HepG2 (cell line): ENCODE measurements at regions not wholly inside any gene's neighbourhood (a gene's known extent, or its start where the extent isn't known, plus 50 kb on each side); places are given as distances from the start of the nearest gene placed in this dataset.

Source experiments
- ATAC-seq: fragments of 200-7000 bp; cut with Tn5 transposase; 3 replicates; pipeline ENCODE4 v1.9.1; 2020; ENCODE audit warnings: mild to moderate bottlenecking, moderate library complexity
- BruUV-seq: library from RNA; stranded (reverse); fragments of 400-500 nt; replicated peaks from 2 replicates; lab custom pipeline; 2021; lab: Mats Ljungman, UMichigan
- CTCF ChIA-PET: fragments of 300-600 bp; formaldehyde crosslinking; extraction: SDS; loops from one replicate; lab custom pipeline; 2021; ENCODE audit warnings: low total read pairs, inconsistent platforms, low intra/inter-chr PET ratio; lab: Yijun Ruan, JAX
- POLR2A ChIA-PET: fragments of 350-600 bp; sonication (Branson Sonifier 250); formaldehyde crosslinking; loops from one replicate; lab custom pipeline; 2020; ENCODE audit warnings: antibody characterized with exemption, inconsistent platforms; lab: Yijun Ruan, JAX
- DNase-seq: peaks from one replicate; pipeline ENCODE4 v3.0.0-alpha.2; 2015; ENCODE audit warnings: low spot score
- FAIRE-seq: peaks from 3 replicates; lab custom pipeline; 2011; peaks lifted over from hg19 to GRCh38; lab: Jason Lieb, UNC
- H2AFZ ChIP-seq: one replicate; pipeline ENCODE4 v1.6.1; 2011; ENCODE audit warnings: low read length, inconsistent platforms
- H3K27ac ChIP-seq: fragments of 300-600 bp; 3 replicates; pipeline ENCODE4 v1.8.0; 2011; ENCODE audit warnings: mixed run types, mild to moderate bottlenecking, mixed read lengths, low read length, inconsistent platforms; ENCODE audit not compliant: insufficient read depth; ENCODE audit errors: extremely low read length
- H3K27me3 ChIP-seq, 2 experiments: fragments of 200-600 bp in 1 of 2; 2 replicates in 1 of 2; 3 replicates in 1 of 2; pipeline versions ENCODE4 v1.6.0 to v1.8.0; 2011; ENCODE audit warnings: low read length in 2 of 2, mild to moderate bottlenecking in 2 of 2, moderate library complexity in 2 of 2, inconsistent platforms in 1 of 2; ENCODE audit not compliant: insufficient read depth in 2 of 2, control insufficient read depth in 1 of 2
- H3K36me3 ChIP-seq, 2 experiments: fragments of 200-600 bp in 1 of 2; replicated peaks in 1 of 2; 2 replicates in 1 of 2; 3 replicates in 1 of 2; pipeline versions ENCODE4 v1.5.1 to v1.8.0; 2011; ENCODE audit warnings: low read length in 2 of 2, inconsistent platforms in 1 of 2; ENCODE audit not compliant: insufficient read depth in 2 of 2, control insufficient read depth in 1 of 2
- H3K4me1 ChIP-seq: 2 replicates; pipeline ENCODE4 v1.5.1; 2012; ENCODE audit warnings: low read length, inconsistent platforms; ENCODE audit not compliant: insufficient read depth
- H3K4me2 ChIP-seq: 2 replicates; pipeline ENCODE4 v1.6.0; 2011; ENCODE audit warnings: low read depth, low read length, inconsistent platforms
- H3K4me3 ChIP-seq, 3 experiments: fragments of 200-600 bp in 1 of 3; sonication (generic), shearing (Covaris generic) in 1 of 3; replicated peaks in 1 of 3; 2 replicates each; pipeline ENCODE4 v1.5.1; 2011 to 2016; ENCODE audit warnings: low read length in 3 of 3, inconsistent platforms in 2 of 3, low read depth in 2 of 3, mild to moderate bottlenecking in 2 of 3, control low read depth in 1 of 3, mixed read lengths in 1 of 3; ENCODE audit not compliant: insufficient read depth in 1 of 3
- H3K79me2 ChIP-seq: one replicate; pipeline ENCODE4 v1.6.1; 2011; ENCODE audit warnings: low read length, inconsistent platforms; ENCODE audit not compliant: insufficient read depth
- H3K9ac ChIP-seq: 2 replicates; pipeline ENCODE4 v1.6.0; 2011; ENCODE audit warnings: mild to moderate bottlenecking, low read depth, low read length, inconsistent platforms; ENCODE audit not compliant: insufficient read depth
- H3K9me3 ChIP-seq: 2 replicates; pipeline ENCODE4 v1.5.1; 2012; ENCODE audit warnings: mild to moderate bottlenecking, low read length
- H4K20me1 ChIP-seq: 2 replicates; pipeline ENCODE4 v1.6.0; 2011; ENCODE audit warnings: inconsistent platforms, mild to moderate bottlenecking, low read length, moderate library complexity; ENCODE audit not compliant: insufficient read depth
- NR3C1 ChIP-seq: sonication (generic); formaldehyde crosslinking; IDR thresholded peaks from 2 replicates; pipeline ENCODE4 v1.4.0; 2020; ENCODE audit warnings: missing genetic modification reagents
- ZNF318 ChIP-seq: sonication (generic); formaldehyde crosslinking; IDR thresholded peaks from 2 replicates; pipeline ENCODE4 v1.4.0; 2020; ENCODE audit warnings: mild to moderate bottlenecking, missing genetic modification reagents
- ZNF34 ChIP-seq: sonication (generic); formaldehyde crosslinking; IDR thresholded peaks from 2 replicates; pipeline ENCODE4 v1.4.0; 2020; ENCODE audit warnings: mild to moderate bottlenecking, missing genetic modification reagents, borderline replicate concordance
- ZNF414 ChIP-seq: sonication (generic); formaldehyde crosslinking; IDR thresholded peaks from 2 replicates; pipeline ENCODE4 v1.5.0; 2020; ENCODE audit warnings: missing genetic modification reagents
- WGBS: methylation state at CpG from one replicate; pipeline ENCODE4 v1.1.6; 2017; ENCODE audit warnings: low lambda C conversion rate; 5-methylcytosine and 5-hydroxymethylcytosine counted together
- in situ Hi-C: cut with HindIII; loops from 2 replicates; pipeline ENCODE4 v1.10.0; 2017; ENCODE audit warnings: low pct_unique_long_range_greater_than_20kb; ENCODE audit not compliant: extremely low pct_ligation_motif_present
- intact Hi-C: fragments of 100-400 bp; cut with micrococcal nuclease; formaldehyde crosslinking; loops from one replicate; pipeline ENCODE4 v1.10.0; 2022; ENCODE audit not compliant: unreplicated experiment

- TF ChIP-seq NR3C1, result no peak
Observed at GRCh38 chr15:100806157-100806556, 73.5 kb upstream of the ALDH1A3 start (continued).

- no peak overlapping the region for H3K9ac ChIP-seq
- in situ Hi-C loops, result no loop called here
- ATAC-seq, result no peak
- H3K27ac ChIP-seq, result no peak overlapping the region
- no peak for DNase-seq
- ChIA-PET POLR2A (no interaction called here), CTCF (no interaction called here)
- no peaks in the 10 kb centered on the region for H3K4me1 ChIP-seq
- H3K4me2 ChIP-seq, result no peak overlapping the region
- no peaks in the 10 kb centered on the region for H4K20me1 ChIP-seq
- H3K79me2 ChIP-seq, result no peaks in the 10 kb centered on the region
- H3K27me3 ChIP-seq, result peaks cover 2 to 7% of the 10 kb centered on the region in 2 experiments; a peak in 2 of 5 replicates
- no peak overlapping the region for H2AFZ ChIP-seq
- BruUV-seq, result no TSS peak
- H3K4me3 ChIP-seq, result no peak overlapping the region
- FAIRE-seq, result no peak
- intact Hi-C loops, result no loop called here
- no peaks in the 10 kb centered on the region for H3K9me3 ChIP-seq
- TF ChIP-seq ZNF34 (CRISPR knock-in tag) (no peak), ZNF414 (CRISPR knock-in tag) (no peak), ZNF318 (CRISPR knock-in tag) (no peak)
- 0% methylated on average over 2 of the region's 3 CpGs for WGBS
- no peaks in the 10 kb centered on the region for H3K36me3 ChIP-seq
Observed at GRCh38 chr15:100807028-100807427, 72.6 kb upstream of the ALDH1A3 start.
